Immature natural killer cell (primary cell): ENCODE measurements at regions not wholly inside any gene's neighbourhood (a gene's known extent, or its start where the extent isn't known, plus 50 kb on each side); places are given as distances from the start of the nearest gene placed in this dataset.
"Not testable (repeated sequence)": the region's sequence is repeated elsewhere in the genome, so short reads cannot be mapped to it uniquely, and the experiment has no call there.

Experiments
- DNase-seq, 3 donors: peaks; one replicate each; pipeline ENCODE4 v3.0.0; 2022; ENCODE audit warnings: mixed read lengths in 1 of 3
- H3K27ac Mint-ChIP-seq, 6 donors: one replicate each; pipeline ENCODE4 v1.8.0; 2020; ENCODE audit warnings: mixed read lengths in 6 of 6, mild to moderate bottlenecking in 5 of 6, inconsistent platforms in 4 of 6, moderate library complexity in 3 of 6
- H3K27me3 Mint-ChIP-seq, 3 donors: one replicate each; pipeline ENCODE4 v1.8.0; 2020 to 2021; ENCODE audit warnings: low read depth in 3 of 3, mild to moderate bottlenecking in 3 of 3, mixed read lengths in 3 of 3, moderate library complexity in 3 of 3, inconsistent platforms in 1 of 3
- H3K36me3 Mint-ChIP-seq, 3 donors: one replicate each; pipeline ENCODE4 v1.8.0; 2020; ENCODE audit warnings: mixed read lengths in 3 of 3, inconsistent platforms in 2 of 3, mild to moderate bottlenecking in 2 of 3
- H3K4me1 Mint-ChIP-seq, 2 donors: one replicate each; pipeline ENCODE4 v1.8.0; 2020; ENCODE audit warnings: inconsistent platforms in 2 of 2, mild to moderate bottlenecking in 2 of 2, mixed read lengths in 2 of 2, moderate library complexity in 1 of 2
- H3K4me3 Mint-ChIP-seq, 5 donors: one replicate each; pipeline ENCODE4 v1.8.0; 2020; ENCODE audit warnings: mild to moderate bottlenecking in 5 of 5, mixed read lengths in 5 of 5, inconsistent platforms in 3 of 5, moderate library complexity in 3 of 5
- H3K9me3 Mint-ChIP-seq, 6 donors: one replicate each; pipeline ENCODE4 v1.8.0; 2020; ENCODE audit warnings: mild to moderate bottlenecking in 6 of 6, mixed read lengths in 6 of 6, inconsistent platforms in 4 of 6, moderate library complexity in 3 of 6

- H3K4me1 Mint-ChIP-seq = no peaks in the 10 kb centered on the region
- DNase-seq = no peak
- H3K36me3 Mint-ChIP-seq = no peaks in the 10 kb centered on the region
- H3K9me3 Mint-ChIP-seq = peaks cover 0 to 4% (median 0%) of the 10 kb centered on the region in 6 donors
- no peak overlapping the region for H3K4me3 Mint-ChIP-seq
- no peak overlapping the region for H3K27ac Mint-ChIP-seq
- peaks cover 0 to 2% (median 0%) of the 10 kb centered on the region in 3 donors for H3K27me3 Mint-ChIP-seq
Measured at GRCh38 chr3:159748425-159748824, 240.2 kb upstream of the IL12A start.

- Mint-ChIP-seq H3K9me3 (peaks cover 0 to 7% (median 0%) of the 10 kb centered on the region in 6 donors), H3K4me1 (no peaks in the 10 kb centered on the region), H3K4me3 (no peak overlapping the region), H3K36me3 (no peaks in the 10 kb centered on the region), H3K27me3 (peaks cover 0 to 2% (median 2%) of the 10 kb centered on the region in 3 donors), H3K27ac (no peak overlapping the region)
- no peak for DNase-seq
Measured at GRCh38 chr3:159749406-159749805, 239.2 kb upstream of the IL12A start.

GRCh38 chr3:159751146-159751545, 237.5 kb upstream of the IL12A start:
- H3K4me1 Mint-ChIP-seq = no peaks in the 10 kb centered on the region
- no peak overlapping the region for H3K27ac Mint-ChIP-seq
- no peak overlapping the region for H3K4me3 Mint-ChIP-seq
- no peak for DNase-seq
- H3K9me3 Mint-ChIP-seq = peaks cover 0 to 6% (median 0%) of the 10 kb centered on the region in 6 donors
- peaks cover 0 to 5% (median 2%) of the 10 kb centered on the region in 3 donors for H3K27me3 Mint-ChIP-seq
- H3K36me3 Mint-ChIP-seq = no peaks in the 10 kb centered on the region

GRCh38 chr3:159751752-159752151, 236.9 kb upstream of the IL12A start:
- Mint-ChIP-seq H3K4me3 (no peak overlapping the region), H3K9me3 (peaks cover 0 to 7% (median 1%) of the 10 kb centered on the region in 6 donors), H3K36me3 (no peaks in the 10 kb centered on the region), H3K27me3 (peaks cover 0 to 5% (median 2%) of the 10 kb centered on the region in 3 donors), H3K27ac (no peak overlapping the region), H3K4me1 (no peaks in the 10 kb centered on the region)
- no peak for DNase-seq

GRCh38 chr3:159756279-159757207, 232.1 kb upstream of the IL12A start:
- not testable (repeated sequence) for H3K9me3 Mint-ChIP-seq, H3K27ac Mint-ChIP-seq, H3K4me3 Mint-ChIP-seq, H3K4me1 Mint-ChIP-seq, H3K27me3 Mint-ChIP-seq, H3K36me3 Mint-ChIP-seq, DNase-seq

- DNase-seq = no peak
- no peak overlapping the region for H3K4me3 Mint-ChIP-seq
- H3K27ac Mint-ChIP-seq = no peak overlapping the region
- H3K9me3 Mint-ChIP-seq = peaks cover 0 to 9% (median 4%) of the 10 kb centered on the region in 6 donors
- H3K4me1 Mint-ChIP-seq = no peaks in the 10 kb centered on the region
- H3K36me3 Mint-ChIP-seq = no peaks in the 10 kb centered on the region
- H3K27me3 Mint-ChIP-seq = peaks cover 1 to 13% (median 2%) of the 10 kb centered on the region in 3 donors
Measured at GRCh38 chr3:159757341-159758060, 231.1 kb upstream of the IL12A start.

- Mint-ChIP-seq H3K36me3 (no peaks in the 10 kb centered on the region), H3K27ac (no peak overlapping the region), H3K4me1 (peaks cover 0 to 7% of the 10 kb centered on the region in 2 donors), H3K4me3 (no peak overlapping the region), H3K9me3 (peaks cover 0 to 6% (median 3%) of the 10 kb centered on the region in 6 donors), H3K27me3 (peaks cover under 1 to 16% (median 6%) of the 10 kb centered on the region in 3 donors)
- DNase-seq = no peak
Measured at GRCh38 chr3:159760046-159760445, 228.6 kb upstream of the IL12A start.

- Mint-ChIP-seq H3K36me3 (peaks cover 0 to 7% (median 4%) of the 10 kb centered on the region in 3 donors), H3K27ac (no peak overlapping the region), H3K4me3 (peak overlapping the region in 1 of 5 donors; percentile 23), H3K27me3 (peaks cover 6 to 25% (median 16%) of the 10 kb centered on the region in 3 donors), H3K4me1 (peaks cover 6 to 14% of the 10 kb centered on the region in 2 donors), H3K9me3 (peaks cover 0 to 6% (median 3%) of the 10 kb centered on the region in 6 donors)
- no peak for DNase-seq
Measured at GRCh38 chr3:159761369-159761768, 227.3 kb upstream of the IL12A start.

- Mint-ChIP-seq H3K9me3 (peaks cover 0 to 3% (median 0%) of the 10 kb centered on the region in 6 donors), H3K27me3 (peaks cover 6 to 25% (median 16%) of the 10 kb centered on the region in 3 donors), H3K36me3 (peaks cover 0 to 7% (median 4%) of the 10 kb centered on the region in 3 donors), H3K4me3 (peak overlapping the region in 1 of 5 donors; percentile 77), H3K4me1 (peaks cover 6 to 14% of the 10 kb centered on the region in 2 donors), H3K27ac (no peak overlapping the region)
- DNase-seq = no peak
Measured at GRCh38 chr3:159761848-159762635, 226.6 kb upstream of the IL12A start.

- Mint-ChIP-seq H3K4me1 (peaks cover 6 to 14% of the 10 kb centered on the region in 2 donors), H3K36me3 (peaks cover 0 to 7% (median 4%) of the 10 kb centered on the region in 3 donors), H3K27ac (peak overlapping the region in 2 of 6 donors; percentile 61 to 71), H3K4me3 (peak overlapping the region; percentile 65 to 85 (median 77)), H3K9me3 (peaks cover 0 to under 1% (median 0%) of the 10 kb centered on the region in 6 donors), H3K27me3 (peaks cover 8 to 25% (median 18%) of the 10 kb centered on the region in 3 donors)
- peak; percentile 17 to 43 (median 42) for DNase-seq
Measured at GRCh38 chr3:159763011-159763601, 225.5 kb upstream of the IL12A start.

- Mint-ChIP-seq H3K4me3 (peak overlapping the region; percentile 65 to 85 (median 77)), H3K27me3 (peaks cover 8 to 25% (median 18%) of the 10 kb centered on the region in 3 donors), H3K4me1 (peaks cover 6 to 14% of the 10 kb centered on the region in 2 donors), H3K27ac (no peak overlapping the region), H3K9me3 (no peaks in the 10 kb centered on the region), H3K36me3 (peaks cover 0 to 7% (median 4%) of the 10 kb centered on the region in 3 donors)
- DNase-seq = peak in 2 of 3 donors; percentile 11 to 12
Measured at GRCh38 chr3:159763602-159764489, 224.8 kb upstream of the IL12A start.

- DNase-seq = no peak
- H3K4me1 Mint-ChIP-seq = peaks cover 6 to 14% of the 10 kb centered on the region in 2 donors
- peak overlapping the region in 4 of 5 donors; percentile 70 to 81 (median 74) for H3K4me3 Mint-ChIP-seq
- no peaks in the 10 kb centered on the region for H3K9me3 Mint-ChIP-seq
- H3K27ac Mint-ChIP-seq = no peak overlapping the region
- H3K36me3 Mint-ChIP-seq = peaks cover 0 to 7% (median 4%) of the 10 kb centered on the region in 3 donors
- H3K27me3 Mint-ChIP-seq = peaks cover 8 to 25% (median 18%) of the 10 kb centered on the region in 3 donors
Measured at GRCh38 chr3:159764490-159765029, 224.1 kb upstream of the IL12A start.
